Nephron progenitor cell (in vitro differentiated cells): ENCODE measurements at regions not wholly inside any gene's neighbourhood (a gene's known extent, or its start where the extent isn't known, plus 50 kb on each side); places are given as distances from the start of the nearest gene placed in this dataset.

Experiments
- DNase-seq: peaks from one replicate; pipeline ENCODE4 v3.0.0; 2021
- H3K27ac Mint-ChIP-seq: 2 replicates; pipeline ENCODE4 v1.8.0; 2021; ENCODE audit warnings: mild to moderate bottlenecking, moderate library complexity, mixed read lengths
- H3K27me3 Mint-ChIP-seq: 2 replicates; pipeline ENCODE4 v1.8.0; 2021; ENCODE audit warnings: mild to moderate bottlenecking, low read depth, mixed read lengths; ENCODE audit not compliant: poor library complexity
- H3K36me3 Mint-ChIP-seq: 2 replicates; pipeline ENCODE4 v1.8.0; 2021; ENCODE audit warnings: low read depth, mixed read lengths
- H3K4me1 Mint-ChIP-seq: 2 replicates; pipeline ENCODE4 v1.8.0; 2021; ENCODE audit warnings: mixed read lengths
- H3K4me3 Mint-ChIP-seq: 2 replicates; pipeline ENCODE4 v1.8.0; 2021; ENCODE audit warnings: mild to moderate bottlenecking, moderate library complexity, mixed read lengths
- H3K9me3 Mint-ChIP-seq: 2 replicates; pipeline ENCODE4 v1.8.0; 2021; ENCODE audit warnings: mild to moderate bottlenecking, moderate library complexity, mixed read lengths
- CTCF ChIP-seq: fragments of 200-600 bp; sonication (generic); IDR thresholded peaks from 2 replicates; pipeline ENCODE4 v1.5.0; 2021; ENCODE audit warnings: antibody characterized with exemption

GRCh38 chr15:81536356-81536755 lies 162.3 kb upstream of the TMC3 start:
- no peak for TF ChIP-seq CTCF
- no peak overlapping the region for H3K4me3 Mint-ChIP-seq
- H3K4me1 Mint-ChIP-seq, result peaks cover 14% of the 10 kb centered on the region
- H3K27ac Mint-ChIP-seq, result no peak overlapping the region
- peaks cover 21% of the 10 kb centered on the region for H3K9me3 Mint-ChIP-seq
- peaks cover 8% of the 10 kb centered on the region for H3K36me3 Mint-ChIP-seq
- no peak for DNase-seq
- H3K27me3 Mint-ChIP-seq, result no peaks in the 10 kb centered on the region

GRCh38 chr15:81534124-81534523 lies 160.1 kb upstream of the TMC3 start:
- Mint-ChIP-seq H3K9me3 (peaks cover 21% of the 10 kb centered on the region), H3K4me1 (peaks cover 37% of the 10 kb centered on the region), H3K36me3 (peaks cover 8% of the 10 kb centered on the region), H3K27me3 (no peaks in the 10 kb centered on the region), H3K4me3 (no peak overlapping the region), H3K27ac (no peak overlapping the region)
- no peak for TF ChIP-seq CTCF
- no peak for DNase-seq

GRCh38 chr15:81532001-81532400 lies 158.0 kb upstream of the TMC3 start:
- Mint-ChIP-seq H3K27me3 (no peaks in the 10 kb centered on the region), H3K9me3 (peaks cover 3% of the 10 kb centered on the region), H3K27ac (peak overlapping the region; percentile 63), H3K4me1 (peaks cover 43% of the 10 kb centered on the region), H3K4me3 (peak overlapping the region; percentile 22), H3K36me3 (peaks cover 2% of the 10 kb centered on the region)
- no peak for TF ChIP-seq CTCF
- no peak for DNase-seq

GRCh38 chr15:81531109-81531592 lies 157.1 kb upstream of the TMC3 start:
- DNase-seq, result peak; percentile 27
- no peak for TF ChIP-seq CTCF
- peaks cover 43% of the 10 kb centered on the region for H3K4me1 Mint-ChIP-seq
- no peaks in the 10 kb centered on the region for H3K36me3 Mint-ChIP-seq
- peak overlapping the region; percentile 66 for H3K4me3 Mint-ChIP-seq
- no peaks in the 10 kb centered on the region for H3K9me3 Mint-ChIP-seq
- no peaks in the 10 kb centered on the region for H3K27me3 Mint-ChIP-seq
- H3K27ac Mint-ChIP-seq, result peak overlapping the region; percentile 63

GRCh38 chr15:81530271-81530691 lies 156.3 kb upstream of the TMC3 start:
- Mint-ChIP-seq H3K36me3 (no peaks in the 10 kb centered on the region), H3K4me3 (peak overlapping the region; percentile 2), H3K4me1 (peaks cover 43% of the 10 kb centered on the region), H3K9me3 (no peaks in the 10 kb centered on the region), H3K27ac (peak overlapping the region; percentile 63), H3K27me3 (no peaks in the 10 kb centered on the region)
- DNase-seq, result no peak
- no peak for TF ChIP-seq CTCF

- Mint-ChIP-seq H3K4me3 (peak overlapping the region; percentile 2), H3K27ac (peak overlapping the region; percentile 55), H3K4me1 (peaks cover 43% of the 10 kb centered on the region), H3K9me3 (peaks cover 7% of the 10 kb centered on the region), H3K27me3 (no peaks in the 10 kb centered on the region), H3K36me3 (no peaks in the 10 kb centered on the region)
- no peak for DNase-seq
- TF ChIP-seq CTCF, result no peak
Observed at GRCh38 chr15:81529481-81529880, 155.5 kb upstream of the TMC3 start.
